Anterior cingulate cortex (tissue), 58 donors: ENCODE measurements at regions not wholly inside any gene's neighbourhood (a gene's known extent, or its start where the extent isn't known, plus 50 kb on each side); places are given as distances from the start of the nearest gene placed in this dataset.
A peak's percentile ranks its signal among the peaks of the same experiment; 100 is the strongest.

Experiments used
- DNase-seq, 58 donors: peaks; one replicate each; lab custom pipeline; 2025; lab: John Stamatoyannopoulos, UW

DNA sequence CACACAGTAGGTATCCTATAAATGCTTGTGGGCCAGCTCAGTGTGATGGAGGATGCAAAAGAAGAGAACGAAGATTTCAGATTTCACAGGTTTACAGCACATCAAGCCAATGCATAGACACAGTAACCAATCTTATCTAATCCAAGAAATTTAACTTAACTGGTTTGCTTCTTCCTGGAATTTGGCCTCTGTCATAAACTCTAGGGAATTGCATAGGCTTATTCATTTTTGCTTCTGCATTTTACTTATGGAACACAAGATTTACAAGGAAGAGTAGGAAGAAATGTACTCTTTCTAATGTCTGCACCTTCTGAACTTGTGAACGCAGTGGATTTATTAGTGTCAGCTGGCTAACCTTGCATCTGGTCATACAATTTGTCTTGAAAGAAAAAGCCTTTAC is 389.4 kb upstream of the NPVF start:
- no peak for DNase-seq

DNA sequence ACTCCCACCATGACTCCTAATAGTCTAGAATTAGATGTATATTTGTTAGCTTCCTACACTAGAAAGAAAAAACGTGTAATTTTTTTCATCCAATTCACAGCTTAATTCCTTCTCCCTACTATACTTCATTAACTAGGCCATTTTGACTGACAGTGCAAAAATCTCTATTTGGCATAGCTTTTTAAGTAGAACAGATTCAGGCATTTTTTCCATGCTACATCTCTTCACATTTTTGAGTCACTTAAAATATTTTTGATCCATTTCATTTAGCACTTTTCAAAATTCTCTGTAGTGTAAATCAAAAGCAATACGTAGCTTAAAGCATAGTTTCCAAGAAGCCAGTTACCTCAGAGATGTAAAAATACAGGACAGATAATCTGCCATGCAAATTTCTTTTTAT is 391.1 kb upstream of the NPVF start:
- no peak for DNase-seq

DNA sequence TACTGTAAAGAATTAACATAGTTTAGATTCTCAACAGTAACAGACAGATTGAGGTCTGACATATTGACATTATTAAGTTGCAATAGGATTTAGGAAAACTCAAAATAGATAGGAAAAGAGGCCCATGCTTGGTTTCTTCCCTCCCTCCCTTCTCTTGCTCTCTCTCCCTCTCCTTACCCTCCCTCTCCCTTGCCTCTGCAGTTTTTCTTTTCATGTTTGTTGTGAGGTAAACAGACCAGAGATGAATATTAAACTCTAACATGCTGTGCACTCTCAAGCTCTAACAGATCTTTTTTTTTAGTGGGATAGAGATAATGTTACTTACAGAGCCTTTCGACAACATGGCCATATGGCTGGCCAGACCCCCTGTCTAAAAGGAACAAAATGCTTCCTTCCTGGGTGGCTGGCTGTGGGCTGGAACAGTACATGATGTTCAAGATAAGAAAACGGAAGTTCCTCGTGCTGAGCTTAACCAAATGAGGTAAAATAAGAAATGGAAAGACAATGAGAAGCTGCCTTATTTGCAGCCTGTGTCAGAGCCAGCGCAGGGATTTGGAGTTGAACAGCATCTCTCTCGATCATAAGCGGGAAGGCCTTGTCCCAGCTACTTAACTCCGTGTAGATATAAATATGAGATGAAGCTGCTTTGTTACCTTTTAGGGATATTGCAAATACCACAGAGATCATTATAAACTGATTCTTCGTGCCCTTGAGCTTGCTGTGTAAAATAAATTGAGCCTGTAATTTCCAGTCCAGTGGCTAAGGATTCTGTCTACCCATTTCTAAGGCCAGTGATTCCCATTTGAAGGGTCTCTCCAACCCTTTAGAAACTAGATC is 391.9 kb upstream of the NPVF start:
- peak in 23 of 58 donors; percentile 2 to 62 (median 18) for DNase-seq

DNA sequence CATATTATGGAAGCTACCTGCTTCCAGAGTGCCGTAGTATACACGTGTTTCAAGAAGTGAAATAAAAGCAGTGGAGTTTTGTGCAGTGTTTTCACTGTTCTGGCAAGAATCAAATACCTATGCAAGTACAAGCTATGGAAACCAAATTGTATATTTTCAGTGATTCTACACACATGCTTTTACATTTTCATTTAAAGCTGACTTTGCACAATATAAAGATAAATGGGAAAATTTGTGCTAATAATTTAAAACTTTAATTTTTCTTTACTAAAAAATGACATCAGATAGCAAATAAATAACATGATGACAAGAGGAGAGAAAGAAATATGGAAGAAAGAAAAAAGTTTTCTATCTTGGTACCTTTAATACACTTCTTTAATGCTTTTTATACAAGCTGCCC is 393.7 kb upstream of the NPVF start:
- DNase-seq, result no peak

DNA sequence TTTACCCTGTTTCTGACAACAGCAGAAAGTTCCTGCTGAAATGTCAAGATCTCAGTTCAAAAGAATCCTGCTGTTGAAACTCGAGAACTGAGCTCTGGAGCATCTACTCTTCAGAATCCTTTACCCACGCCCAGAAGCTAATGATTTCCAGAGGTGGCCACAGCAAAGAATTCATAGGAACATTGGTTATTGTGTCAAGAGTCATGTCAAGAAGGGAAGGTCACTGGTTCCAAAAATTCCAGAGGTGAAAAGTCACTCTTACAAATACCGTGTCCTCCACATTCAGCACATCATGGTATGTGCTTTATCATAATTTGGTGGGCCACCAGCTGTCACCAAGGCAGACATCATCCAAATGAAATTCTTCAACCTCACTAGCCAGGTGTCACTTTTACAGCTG is 394.4 kb upstream of the NPVF start:
- no peak for DNase-seq

DNA sequence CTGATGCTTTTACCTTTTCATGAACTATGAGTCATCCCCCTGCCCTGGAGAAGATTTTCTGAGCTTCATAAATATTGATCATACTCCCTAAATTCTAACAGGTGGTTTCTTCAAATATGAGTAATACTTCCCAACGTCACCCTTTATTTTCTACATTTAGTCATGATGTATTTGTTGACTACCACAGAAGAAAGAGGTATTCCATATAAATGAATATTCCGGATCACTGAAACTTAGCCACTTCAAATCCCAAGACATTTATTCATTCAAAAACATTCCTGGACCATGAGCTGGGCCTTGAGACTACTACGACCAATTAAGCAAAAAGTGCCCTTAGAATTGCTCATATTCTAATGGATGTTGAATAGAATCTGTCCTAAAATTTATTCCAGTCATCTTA is 395.8 kb upstream of the NPVF start:
- DNase-seq, result no peak

DNA sequence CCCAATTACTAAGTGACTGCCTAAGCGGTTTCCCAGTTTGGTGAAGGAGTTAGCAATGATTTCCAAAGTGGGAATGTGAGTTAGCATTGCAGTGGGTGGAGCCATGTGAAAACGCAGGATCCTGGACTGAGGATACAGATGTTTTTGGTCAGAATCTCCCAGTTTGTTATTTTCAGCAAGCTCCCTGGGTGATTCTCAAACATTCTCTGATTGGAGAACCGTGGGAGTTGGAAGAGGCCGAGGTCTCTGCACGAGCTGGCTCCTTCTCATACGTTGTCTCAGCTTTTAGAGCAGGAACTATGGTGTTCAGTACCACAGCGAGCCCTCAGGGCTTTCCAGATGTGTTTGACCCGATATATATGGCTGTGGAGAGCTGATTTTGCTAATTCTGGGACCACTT is 396.5 kb upstream of the NPVF start:
- DNase-seq, result no peak

DNA sequence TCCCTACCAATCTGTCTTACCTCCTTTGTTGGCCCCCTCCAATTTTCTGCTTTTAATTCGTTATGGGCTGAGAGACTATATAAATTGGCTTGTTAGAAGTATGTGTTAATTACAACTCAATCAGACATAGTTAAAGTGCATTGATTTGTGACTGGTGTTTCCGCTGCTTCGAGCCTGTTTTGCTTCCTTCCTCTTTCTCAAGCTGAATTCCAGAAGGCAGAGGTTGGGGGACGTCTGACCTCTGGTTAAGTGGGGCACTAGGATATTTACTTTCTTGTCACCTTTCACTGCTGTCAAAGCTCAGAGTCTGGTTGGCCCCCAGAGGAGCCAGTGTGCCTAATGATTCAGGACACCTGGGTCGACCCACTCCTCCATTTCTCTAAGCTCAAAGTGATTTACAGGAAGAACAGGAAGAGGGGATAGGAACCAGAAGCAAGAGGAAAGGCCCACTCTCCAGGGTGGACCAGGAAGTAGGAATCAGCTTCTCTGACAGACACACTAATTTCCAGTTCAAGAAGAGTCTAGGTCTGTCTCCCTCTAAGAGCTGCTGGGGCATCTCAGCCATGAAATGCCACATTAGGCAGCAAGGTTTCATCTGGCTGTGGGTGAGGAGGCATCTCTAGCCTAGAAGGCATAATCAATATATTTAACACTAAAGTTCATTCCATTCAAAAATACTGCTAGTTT is 397.2 kb upstream of the NPVF start:
- no peak for DNase-seq

DNA sequence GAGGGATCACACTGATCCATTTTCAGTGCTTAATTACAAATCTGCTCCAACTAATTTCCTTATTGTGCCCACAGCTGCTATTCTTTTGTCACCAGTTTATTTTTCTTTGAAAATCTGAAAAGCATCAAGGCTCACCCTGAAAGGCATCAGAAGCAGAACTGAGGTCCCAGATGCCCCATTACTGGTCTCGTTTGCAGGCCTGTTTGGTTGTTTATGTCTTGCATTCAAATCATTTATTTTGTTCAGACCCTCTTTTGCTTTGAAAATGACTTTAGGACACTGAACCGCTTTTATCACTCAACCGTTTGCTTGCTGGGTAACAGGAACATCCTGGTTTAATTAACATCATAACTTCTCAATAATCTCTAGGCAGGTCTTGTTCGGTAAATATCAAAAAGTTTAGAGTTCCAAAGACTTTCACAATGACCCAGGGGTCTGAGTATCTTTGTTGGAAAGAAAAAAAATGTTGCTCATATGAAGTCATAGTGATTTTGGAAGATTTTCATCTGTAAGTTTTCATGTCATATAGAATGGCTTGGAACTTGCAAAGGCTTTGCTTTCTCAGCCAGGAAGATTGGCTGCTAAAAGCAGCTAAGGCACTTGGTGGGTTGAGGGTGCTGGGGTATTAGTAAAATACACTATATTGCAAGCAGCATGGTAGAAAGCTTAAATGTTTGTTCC is 398.3 kb upstream of the NPVF start:
- no peak for DNase-seq

DNA sequence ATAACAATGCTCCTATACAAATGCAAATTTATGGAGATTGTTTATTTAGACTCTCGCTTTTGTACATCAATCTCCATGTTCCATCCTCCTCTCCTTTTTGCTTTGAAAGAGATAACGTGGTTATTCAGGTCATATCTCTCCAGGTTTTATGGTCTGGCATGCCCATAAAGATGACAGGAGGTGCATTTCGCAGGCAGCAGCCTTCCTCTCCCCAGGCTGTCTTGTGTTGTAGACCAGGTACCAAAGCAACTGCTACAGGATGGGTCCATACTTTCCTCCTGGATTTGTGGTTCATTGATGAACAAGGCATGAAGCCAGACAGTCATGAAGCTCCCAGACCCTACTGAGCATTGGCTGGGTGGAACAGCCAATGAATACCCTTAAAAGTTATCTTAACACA is 400.2 kb upstream of the NPVF start:
- DNase-seq, result no peak

DNA sequence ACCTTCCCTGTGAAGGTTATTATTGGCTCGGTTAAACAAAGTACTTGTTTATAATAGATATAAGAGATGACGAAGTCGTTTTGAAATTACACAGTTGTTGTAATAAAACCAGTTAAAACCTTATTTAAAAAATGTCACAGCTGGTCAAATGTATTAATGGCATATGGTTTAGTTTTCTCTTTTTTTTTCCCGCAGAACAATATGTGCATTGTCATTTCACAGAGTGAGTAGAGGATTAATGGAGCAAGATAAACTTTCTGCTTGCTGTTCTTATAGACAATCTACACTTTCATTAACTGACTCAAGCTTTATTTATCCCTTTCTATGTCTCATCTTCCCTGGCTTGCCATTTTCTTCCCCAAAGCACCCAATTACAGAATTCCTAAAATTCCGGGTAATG is 404.3 kb upstream of the NPVF start:
- DNase-seq, result no peak

DNA sequence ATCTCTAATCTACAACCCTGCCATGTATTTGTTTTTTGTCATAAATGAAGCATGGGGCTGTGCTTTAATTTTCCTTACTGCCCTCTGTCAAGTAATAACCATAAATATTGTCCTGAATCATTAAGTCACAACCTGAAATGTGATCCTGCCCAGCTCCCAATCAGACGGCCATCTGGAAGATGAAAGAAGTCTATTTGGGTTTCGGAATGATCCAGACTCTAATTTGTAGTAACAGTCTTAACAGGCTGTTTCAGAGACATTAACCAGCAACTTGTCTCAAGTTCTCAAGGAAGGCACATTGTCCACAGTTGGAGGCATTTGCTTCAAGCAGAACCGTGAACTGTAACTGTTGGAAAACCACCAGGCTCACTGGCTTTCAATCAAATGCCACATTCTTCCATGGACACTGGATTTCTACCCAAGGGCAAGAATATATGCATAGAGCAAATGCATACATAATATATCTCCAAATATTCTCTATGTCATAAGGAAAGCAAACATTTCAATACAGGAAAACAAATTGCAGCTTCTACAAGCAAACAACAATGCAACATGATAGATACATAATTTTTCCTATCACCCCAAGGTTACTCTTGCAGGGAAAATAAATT is 405.2 kb upstream of the NPVF start:
- DNase-seq, result no peak

DNA sequence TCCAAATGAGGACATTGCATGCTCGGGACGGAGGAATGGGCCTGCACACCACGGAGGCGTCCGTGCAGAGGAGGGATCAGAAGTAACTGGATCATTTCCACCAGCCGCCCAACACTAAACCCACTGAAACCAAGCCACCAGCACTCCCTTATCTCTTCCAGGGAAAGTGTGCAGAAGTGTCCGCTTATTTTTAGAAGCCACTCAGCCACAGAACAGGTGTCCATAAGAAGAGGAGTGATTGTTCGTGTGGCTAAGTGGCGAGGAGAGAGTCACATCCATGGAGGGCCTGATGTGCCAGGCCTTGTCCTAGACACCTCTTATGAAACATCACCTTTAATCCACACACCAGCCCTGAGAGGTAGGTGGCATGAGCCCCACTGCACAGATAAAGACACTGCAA is 407.9 kb upstream of the NPVF start:
- DNase-seq, result no peak

DNA sequence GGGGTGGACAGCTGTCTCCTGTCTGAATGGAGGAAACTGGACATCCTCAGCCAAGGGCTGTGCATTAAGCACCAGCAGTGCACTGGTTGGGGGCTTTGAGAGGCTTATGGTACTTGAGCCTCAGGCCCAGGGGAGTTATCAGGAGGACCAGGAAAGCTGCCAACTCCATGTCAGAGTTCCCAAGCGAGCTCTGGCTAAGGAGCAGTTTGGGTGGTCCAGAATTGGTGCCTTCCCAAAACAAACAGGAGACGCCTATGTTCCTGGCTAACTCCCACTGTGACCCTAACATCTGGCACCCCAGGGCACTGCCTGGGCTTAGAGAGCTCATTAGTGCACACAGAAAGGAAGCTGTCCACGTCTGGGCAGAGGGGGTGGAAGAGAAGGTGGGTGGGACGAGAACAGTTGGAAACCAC is 408.6 kb upstream of the NPVF start:
- no peak for DNase-seq

DNA sequence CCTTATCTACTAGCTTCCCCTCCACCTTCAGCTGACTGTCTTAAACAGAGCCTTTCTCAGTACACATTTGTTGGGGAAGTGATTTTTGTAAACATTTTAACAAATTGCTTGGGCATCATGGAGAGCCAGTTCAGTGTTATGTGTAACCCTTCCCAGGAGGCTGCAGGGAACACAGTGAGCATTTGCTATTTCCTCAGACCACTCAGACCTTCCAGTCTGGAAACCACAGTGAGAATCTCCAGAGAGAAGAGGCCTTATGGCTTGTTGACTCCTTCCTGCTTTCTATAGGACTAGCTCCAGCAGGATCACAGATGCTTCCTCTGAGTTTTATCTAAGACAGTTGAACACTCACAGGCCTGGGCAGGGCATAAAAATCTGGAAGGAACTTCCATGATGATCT is 409.8 kb upstream of the NPVF start:
- no peak for DNase-seq

DNA sequence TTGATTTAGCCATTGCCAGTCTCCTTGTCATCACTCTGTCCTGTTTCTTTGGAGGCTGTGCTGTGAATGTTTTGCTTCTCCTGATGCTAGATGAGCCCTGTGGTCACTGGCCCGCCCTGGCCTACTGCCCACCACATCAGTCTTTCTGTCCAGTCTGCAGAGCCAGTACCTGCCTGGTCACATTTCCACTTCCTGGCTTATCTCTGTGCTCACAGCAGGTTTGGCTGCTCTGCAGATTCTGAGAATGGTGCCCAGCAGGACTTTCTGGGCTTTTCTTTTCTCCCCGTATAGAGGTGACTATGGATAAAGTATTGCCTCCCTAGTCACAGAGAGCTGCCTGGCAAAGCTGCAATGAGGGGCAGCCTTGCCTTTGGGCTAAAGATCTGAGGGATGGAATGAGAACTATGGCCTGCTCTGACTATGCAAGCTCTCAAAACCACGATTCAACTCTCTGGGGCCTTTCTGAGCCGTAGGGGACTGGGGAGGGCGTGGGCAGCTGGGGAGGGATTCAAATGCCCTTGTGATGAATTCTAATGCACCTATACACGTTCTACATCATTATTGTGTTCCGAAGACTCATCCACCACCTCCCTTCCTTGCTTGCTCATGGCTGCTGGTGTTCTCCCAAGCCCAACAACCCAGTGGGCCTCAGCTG is 410.4 kb upstream of the NPVF start:
- no peak for DNase-seq

DNA sequence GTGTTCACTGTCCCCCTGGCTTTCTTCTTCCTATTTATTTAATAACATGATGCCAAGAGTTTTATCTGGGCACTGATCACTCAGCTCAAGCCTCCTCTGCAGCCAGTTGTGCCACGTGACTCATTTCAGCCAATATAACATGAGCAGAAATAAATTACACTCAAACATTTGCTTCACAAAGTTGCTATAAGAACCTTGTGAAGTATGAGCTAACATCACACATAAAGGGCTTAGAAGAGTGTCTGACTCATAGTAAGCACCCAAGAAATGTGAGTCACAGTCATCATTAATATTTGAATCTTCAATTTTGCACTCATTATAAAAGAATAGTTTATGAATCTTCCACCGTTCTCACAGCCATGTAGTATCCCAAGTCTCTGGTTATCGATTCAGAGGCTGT is 414.6 kb upstream of the NPVF start:
- no peak for DNase-seq

DNA sequence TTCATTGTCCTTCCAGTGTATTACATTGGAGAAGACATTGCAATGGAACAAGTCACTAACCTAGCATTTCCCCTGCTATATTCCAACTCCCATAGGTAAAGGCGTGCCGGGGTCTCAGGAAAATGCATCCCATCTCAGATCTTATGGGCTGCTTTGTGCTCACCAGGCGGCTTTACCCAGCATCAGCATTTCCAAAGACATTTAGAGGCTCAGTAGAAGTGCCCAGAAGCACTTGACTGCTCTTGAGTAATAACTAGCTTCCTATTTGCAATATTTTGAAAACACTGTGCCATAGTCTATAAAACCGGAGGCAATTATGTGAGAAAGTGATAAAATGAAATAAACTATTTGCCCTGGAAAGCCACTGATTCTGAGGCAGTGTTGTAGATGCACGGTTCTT is 415.0 kb upstream of the NPVF start:
- no peak for DNase-seq

DNA sequence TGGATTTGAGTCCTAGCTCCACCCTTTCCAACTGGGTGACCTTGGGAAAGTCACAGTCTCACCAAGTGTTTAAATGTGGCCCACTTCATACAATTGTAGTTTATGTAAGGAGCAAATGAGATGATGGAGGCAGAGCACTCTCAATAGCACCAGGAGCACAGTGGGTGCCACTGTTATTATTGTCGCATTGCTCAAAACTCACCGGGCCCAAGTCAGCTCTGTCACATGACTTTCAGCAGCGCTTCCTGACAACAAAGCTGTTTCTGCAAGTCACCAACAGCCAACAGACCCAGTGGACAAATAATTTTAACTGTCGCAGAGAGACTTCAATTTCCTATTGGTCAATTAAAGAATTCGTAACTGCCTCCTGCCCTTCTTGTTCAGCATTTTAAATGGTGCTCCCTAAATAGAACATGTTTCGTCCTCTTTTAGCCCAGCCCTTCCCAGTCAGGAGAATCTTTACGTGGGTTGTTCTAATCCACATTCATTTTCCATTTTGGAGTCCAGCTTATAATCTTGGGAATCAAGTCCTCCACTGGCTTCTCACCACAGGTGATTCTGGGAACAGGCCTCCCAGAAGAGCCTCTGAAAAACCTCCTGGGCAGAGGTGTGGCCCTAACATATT is 415.6 kb upstream of the NPVF start:
- no peak for DNase-seq

DNA sequence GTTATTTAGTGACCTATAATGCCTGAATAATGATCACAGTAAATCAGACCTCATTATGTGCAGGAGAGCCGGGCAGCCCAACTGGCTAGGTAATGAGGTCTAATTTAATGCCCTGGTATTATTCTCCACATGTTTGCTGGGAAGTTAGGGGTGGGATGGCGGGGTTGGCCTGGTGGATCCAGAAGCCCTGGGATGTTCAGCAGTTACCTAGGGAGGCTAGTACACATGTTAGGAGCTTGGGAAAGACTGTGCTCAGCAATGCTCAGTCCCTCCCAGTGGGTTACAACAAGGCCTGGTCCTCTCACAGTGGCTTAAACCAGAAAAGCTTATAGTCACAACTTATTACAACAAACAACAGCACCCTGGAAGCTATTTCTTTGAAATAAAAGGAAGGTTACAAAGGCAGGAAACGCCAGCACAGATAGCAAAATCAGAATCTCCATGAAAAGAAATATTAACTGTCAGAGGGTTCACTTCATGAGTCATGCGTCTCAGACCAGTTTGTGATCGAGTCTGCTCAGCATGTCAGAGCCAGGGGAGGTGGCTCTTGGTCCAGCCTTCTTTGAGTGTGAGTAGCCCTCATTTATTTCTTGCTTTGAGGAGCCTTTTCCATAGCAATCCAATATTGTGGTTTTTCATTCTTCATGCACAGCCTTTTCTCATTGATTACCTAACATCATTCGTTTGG is 418.6 kb upstream of the NPVF start:
- no peak for DNase-seq
